GM12891 (cell line): ENCODE measurements at regions not wholly inside any gene's neighbourhood (a gene's known extent, or its start where the extent isn't known, plus 50 kb on each side); places are given as distances from the start of the nearest gene placed in this dataset.

ENCODE experiments used
- POLR2A ChIP-seq: IDR thresholded peaks from 2 replicates; pipeline ENCODE4 v1.6.1; 2011; ENCODE audit warnings: low read depth, low read length, control low read depth
- POU2F2 ChIP-seq: IDR thresholded peaks from 2 replicates; pipeline ENCODE4 v1.6.1; 2011; ENCODE audit warnings: low read depth, mild to moderate bottlenecking, control low read depth, low read length, moderate library complexity
- SPI1 ChIP-seq: IDR thresholded peaks from 2 replicates; pipeline ENCODE4 v1.6.1; 2011; ENCODE audit warnings: low read depth, low read length, control low read depth

DNA sequence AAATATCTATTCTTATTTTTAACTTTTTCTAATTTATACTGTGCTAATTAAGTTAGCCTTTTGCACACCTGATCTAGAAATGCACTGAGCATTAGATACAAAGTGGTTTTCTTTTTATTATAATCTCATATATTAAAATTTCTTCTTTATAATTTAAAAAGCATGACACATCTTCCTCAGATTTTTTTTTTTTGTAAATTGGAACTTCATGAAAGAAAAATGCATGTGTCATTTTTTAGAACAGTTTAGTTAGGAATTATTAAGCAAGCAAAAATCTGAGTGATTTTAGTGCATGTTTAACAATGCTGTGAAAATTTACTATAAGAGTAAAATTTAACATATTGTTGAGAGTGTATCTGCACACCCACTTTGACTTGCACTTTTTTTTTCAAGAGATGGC is 367.9 kb downstream of the TFEC start:
- TF ChIP-seq POLR2A (no peak), POU2F2 (no peak), SPI1 (no peak)
